ENCODE measurements at regions not wholly inside any gene's neighbourhood (a gene's known extent, or its start where the extent isn't known, plus 50 kb on each side); places are given as distances from the start of the nearest gene placed in this dataset.

- H3K27ac ChIP-seq (ENCODE audit: low read depth, low read length) = no peak overlapping the region
- no peaks in the 10 kb centered on the region for H3K9me3 ChIP-seq (ENCODE audit: insufficient read depth in 2 of 2, low read depth in 1 of 2, low read length in 1 of 2)
- no peaks in the 10 kb centered on the region for H3K79me2 ChIP-seq (ENCODE audit: control insufficient read depth in 1 of 2, insufficient read depth in 2 of 2, low read length in 2 of 2)
- H4K91ac ChIP-seq (replicated peaks; ENCODE audit: insufficient read length, low read length) = no peak overlapping the region
- no peak overlapping the region for H2BK5ac ChIP-seq (ENCODE audit: low read depth, low read length)
- DNase-seq (ENCODE audit: low read depth in 1 of 2, low spot score in 2 of 2) (no peak), FAIRE-seq (no peak)
- H3K79me1 ChIP-seq (ENCODE audit: low read depth, low read length) = no peaks in the 10 kb centered on the region
- H4K5ac ChIP-seq (ENCODE audit: insufficient read length, low read depth, low read length) = no peak overlapping the region
- 95% methylated on average over 10 of the region's 10 CpGs; no CpG with 5 or more reads in 1 of the 2 experiments for WGBS, 2 experiments (ENCODE audit: extremely low coverage in 1 of 2, insufficient coverage in 1 of 2, insufficient read length in 1 of 2, insufficient replicate concordance in 2 of 2, low coverage in 1 of 2, low lambda C conversion rate in 2 of 2, missing lambda C conversion rate in 1 of 2)
- H2BK12ac ChIP-seq (ENCODE audit: low read depth, low read length) = no peak overlapping the region
- no peaks in the 10 kb centered on the region for H3K27me3 ChIP-seq (replicated peaks in 1 of 4; ENCODE audit: control insufficient read depth in 3 of 4, extremely low read depth in 1 of 4, insufficient read depth in 3 of 4, low read length in 3 of 4)
- no peaks in the 10 kb centered on the region for H4K20me1 ChIP-seq (replicated peaks in 1 of 2; ENCODE audit: control insufficient read depth in 1 of 2, insufficient read depth in 2 of 2, low read length in 2 of 2)
- no peak overlapping the region for H2BK120ac ChIP-seq (replicated peaks; ENCODE audit: low read depth, low read length)
- no peak overlapping the region for H3K14ac ChIP-seq (ENCODE audit: insufficient read length)
- H3K4me1 ChIP-seq (replicated peaks in 1 of 4; ENCODE audit: control insufficient read depth in 3 of 4, insufficient read depth in 4 of 4, low read length in 3 of 4) = no peaks in the 10 kb centered on the region
- no peak overlapping the region for H4K8ac ChIP-seq (ENCODE audit: extremely low read depth, insufficient read depth, low read length)
- no peak overlapping the region for H3K9ac ChIP-seq (replicated peaks in 1 of 4; ENCODE audit: extremely low read depth in 1 of 4, low read depth in 3 of 4, low read length in 3 of 4)
- no peak overlapping the region for H2BK20ac ChIP-seq (ENCODE audit: low read length)
- H3K18ac ChIP-seq (ENCODE audit: extremely low read depth, low read length) = no peak overlapping the region
- H3K4me3 ChIP-seq (ENCODE audit: extremely low read depth in 1 of 4, insufficient read depth in 2 of 4, low read depth in 3 of 4, low read length in 4 of 4) = no peak overlapping the region
- no peak overlapping the region for H3K4ac ChIP-seq (replicated peaks; ENCODE audit: insufficient read length, low read depth, low read length)
- ChIA-PET CTCF (ENCODE audit: partially characterized antibody) (interaction anchor here (0.9 to 1.3 kb wide), 4 partner anchors 9 to 361 kb away, joined by 3 read pairs; no protein-coding TSS in a partner anchor), POLR2A (ENCODE audit: partially characterized antibody) (interaction anchor here (0.7 kb wide), 1 partner anchor 58 kb away, joined by 3 read pairs; no protein-coding TSS in a partner anchor)
- H3K36me3 ChIP-seq (ENCODE audit: control insufficient read depth in 2 of 4, insufficient read depth in 4 of 4, low read length in 3 of 4) = no peaks in the 10 kb centered on the region
- peaks cover 1% of the 10 kb centered on the region; the same call in 1 of the 2 replicates for H3K23me2 ChIP-seq (ENCODE audit: low read depth, low read length)
- H3K4me2 ChIP-seq (ENCODE audit: insufficient read depth in 1 of 2, low read depth in 2 of 2, low read length in 2 of 2) = no peak overlapping the region
- H2AK5ac ChIP-seq (ENCODE audit: low read depth, low read length) = no peak overlapping the region
- no peak overlapping the region for H2AFZ ChIP-seq (ENCODE audit: low read length)
- H3K23ac ChIP-seq (ENCODE audit: insufficient read length) = no peak overlapping the region
- no peak overlapping the region for H2BK15ac ChIP-seq (ENCODE audit: low read length)
- H3K56ac ChIP-seq (replicated peaks; ENCODE audit: insufficient read length, low read depth, low read length) = no peak overlapping the region
- TF ChIP-seq KDM1A (IDR thresholded peaks at IDR 0.05; ENCODE audit: borderline replicate concordance, low read length) = no peak
- TF ChIP-seq POU5F1 (IDR thresholded peaks at IDR 0.05; ENCODE audit: low read depth, low read length) = no peak
- no peak for TF ChIP-seq SP2 (IDR thresholded peaks at IDR 0.05; ENCODE audit: low read length)
- TF ChIP-seq BACH1 (IDR thresholded peaks at IDR 0.05; ENCODE audit: low read length) = no peak
- TF ChIP-seq GABPA (IDR thresholded peaks at IDR 0.05; ENCODE audit: borderline replicate concordance, insufficient read depth, low read length) = no peak
- TF ChIP-seq RBBP5 (IDR thresholded peaks at IDR 0.05; ENCODE audit: borderline replicate concordance, low read depth, low read length) = no peak
- no peak for TF ChIP-seq ZNF274 (IDR thresholded peaks at IDR 0.05; ENCODE audit: borderline replicate concordance, extremely low read depth, low read length)
- TF ChIP-seq BCL11A (IDR thresholded peaks at IDR 0.05; ENCODE audit: low read depth in 2 of 2, low read length in 2 of 2) = no peak
- no peak for TF ChIP-seq TCF12 (IDR thresholded peaks at IDR 0.05; ENCODE audit: low read depth, low read length)
- TF ChIP-seq ASH2L (IDR thresholded peaks at IDR 0.05; ENCODE audit: low read length) = no peak
- TF ChIP-seq NANOG (IDR thresholded peaks at IDR 0.05; ENCODE audit: insufficient read depth, low read depth, low read length, poor library complexity, severe bottlenecking) = no peak
- TF ChIP-seq CEBPB (IDR thresholded peaks at IDR 0.05; ENCODE audit: low read depth, low read length) = no peak
- no peak for TF ChIP-seq TEAD4 (IDR thresholded peaks at IDR 0.05; ENCODE audit: low read depth, low read length)
- no peak for TF ChIP-seq GTF2F1 (IDR thresholded peaks at IDR 0.05; ENCODE audit: borderline replicate concordance, low read depth, low read length)
- no peak for TF ChIP-seq SRF (IDR thresholded peaks at IDR 0.05; ENCODE audit: low read depth, low read length)
- no peak for TF ChIP-seq CBX8 (IDR thresholded peaks at IDR 0.05; ENCODE audit: borderline replicate concordance, low read depth, low read length)
- TF ChIP-seq SIX5 (IDR thresholded peaks at IDR 0.05; ENCODE audit: low read depth, low read length) = no peak
Observed at GRCh38 chr13:21986602-21987001, 315.7 kb downstream of the FGF9 start.
